ENCODE measurements at regions not wholly inside any gene's neighbourhood (a gene's known extent, or its start where the extent isn't known, plus 50 kb on each side); places are given as distances from the start of the nearest gene placed in this dataset.
"Not testable (repeated sequence)": the region's sequence is repeated elsewhere in the genome, so short reads cannot be mapped to it uniquely, and the experiment has no call there.

- DNase-seq (ENCODE audit: low spot score), result no peak
- TF ChIP-seq CTCF (IDR thresholded peaks at IDR 0.05; ENCODE audit: extremely low read depth, missing control alignments), result no peak
These were observed 73.7 kb downstream of the GEMIN8 start for GRCh38 chrX:13955975-13956374.

- no peak for TF ChIP-seq CTCF (IDR thresholded peaks at IDR 0.05; ENCODE audit: extremely low read depth, missing control alignments)
- DNase-seq (ENCODE audit: low spot score), result no peak
These were observed 74.5 kb downstream of the GEMIN8 start for GRCh38 chrX:13955095-13955647.

- TF ChIP-seq CTCF (IDR thresholded peaks at IDR 0.05; ENCODE audit: extremely low read depth, missing control alignments), result no peak
These were observed 77.1 kb downstream of the GEMIN8 start for GRCh38 chrX:13952581-13952980.

GRCh38 chrX:13946223-13946622 is 83.5 kb downstream of the GEMIN8 start:
- DNase-seq (ENCODE audit: low spot score), result not testable (repeated sequence)

More at GRCh38 chrX:13952581-13952980, 77.1 kb downstream of the GEMIN8 start:
- no peak for DNase-seq (ENCODE audit: low spot score)

- DNase-seq (ENCODE audit: low spot score), result not testable (repeated sequence)
These were observed 83.9 kb downstream of the GEMIN8 start for GRCh38 chrX:13945787-13946186.

GRCh38 chrX:13940671-13941070 is 89.0 kb downstream of the GEMIN8 start:
- no peak for DNase-seq (ENCODE audit: low spot score)
- no peak for TF ChIP-seq CTCF (IDR thresholded peaks at IDR 0.05; ENCODE audit: extremely low read depth, missing control alignments)

GRCh38 chrX:13939741-13940597 is 89.7 kb downstream of the GEMIN8 start:
- no peak for DNase-seq (ENCODE audit: low spot score)
- no peak for TF ChIP-seq CTCF (IDR thresholded peaks at IDR 0.05; ENCODE audit: extremely low read depth, missing control alignments)

GRCh38 chrX:13938829-13939530 is 90.7 kb downstream of the GEMIN8 start:
- peak; percentile 5 for DNase-seq (ENCODE audit: low spot score)
- TF ChIP-seq CTCF (IDR thresholded peaks at IDR 0.05; ENCODE audit: extremely low read depth, missing control alignments), result no peak

Measured in GM20000 (cell line).